ENCODE measurements at regions not wholly inside any gene's neighbourhood (a gene's known extent, or its start where the extent isn't known, plus 50 kb on each side); places are given as distances from the start of the nearest gene placed in this dataset.

- 54% methylated on average over 2 of the region's 2 CpGs for WGBS (ENCODE audit: low lambda C conversion rate)
- ChIA-PET CTCF (no interaction called here), POLR2A (no interaction called here)
- peaks cover 0 to 5% of the 10 kb centered on the region in 2 experiments; a peak in 2 of 4 replicates for H3K4me1 ChIP-seq (ENCODE audit: control insufficient read depth in 1 of 2, insufficient read depth in 2 of 2, low read depth in 1 of 2, low read length in 1 of 2)
- TF ChIP-seq SIN3A (IDR thresholded peaks at IDR 0.05; ENCODE audit: borderline replicate concordance, low read depth, low read length) (no peak), TCF12 (IDR thresholded peaks at IDR 0.05) (no peak), YY1 (IDR thresholded peaks at IDR 0.05; ENCODE audit: low read depth) (no peak), ZBTB33 (IDR thresholded peaks at IDR 0.05; ENCODE audit: borderline replicate concordance, low read depth) (no peak), MEF2A (IDR thresholded peaks at IDR 0.05; ENCODE audit: borderline replicate concordance, low read depth) (no peak), TEAD4 (IDR thresholded peaks at IDR 0.05; ENCODE audit: borderline replicate concordance, insufficient read depth) (no peak), IRF3 (IDR thresholded peaks at IDR 0.05; ENCODE audit: low read depth, low read length) (no peak), EZH2phosphoT487 (IDR thresholded peaks at IDR 0.05; ENCODE audit: borderline replicate concordance, low read depth) (no peak), EP300 (IDR thresholded peaks at IDR 0.05; ENCODE audit: borderline replicate concordance in 1 of 2, low read depth in 1 of 2, low read length in 1 of 2) (no peak), USF1 (IDR thresholded peaks at IDR 0.05; ENCODE audit: borderline replicate concordance, low read depth) (no peak), RAD21 (IDR thresholded peaks at IDR 0.05; ENCODE audit: low read length) (no peak), FOSL2 (IDR thresholded peaks at IDR 0.05; ENCODE audit: borderline replicate concordance, low read depth) (no peak)
- no peaks in the 10 kb centered on the region for H3K79me2 ChIP-seq (ENCODE audit: insufficient read depth)
- no peak overlapping the region for H3K9ac ChIP-seq
- DNase-seq, result no peak
- H3K9me3 ChIP-seq, result no peaks in the 10 kb centered on the region
- H3K27me3 ChIP-seq (ENCODE audit: insufficient read depth), result no peaks in the 10 kb centered on the region
- H3K36me3 ChIP-seq (replicated peaks in 1 of 2; ENCODE audit: control insufficient read depth in 1 of 2, insufficient read depth in 2 of 2, low read length in 1 of 2), result no peaks in the 10 kb centered on the region
- H3K27ac ChIP-seq (ENCODE audit: low read depth in 2 of 2, low read length in 1 of 2), result no peak overlapping the region
- no peak overlapping the region for H3K4me2 ChIP-seq
- no peak overlapping the region for H2AFZ ChIP-seq (ENCODE audit: low read depth)
- no peak overlapping the region for H3K4me3 ChIP-seq (ENCODE audit: low read depth in 2 of 2, low read length in 1 of 2)
- H4K20me1 ChIP-seq (ENCODE audit: insufficient read depth), result no peaks in the 10 kb centered on the region
- H3F3A ChIP-seq (replicated peaks; ENCODE audit: insufficient read depth), result no peaks in the 10 kb centered on the region
- H3K9me2 ChIP-seq, result no peaks in the 10 kb centered on the region
Measured at GRCh38 chr1:115910231-115910630, 66.1 kb upstream of the SLC22A15 start.

GRCh38 chr1:115911294-115911693, 65.0 kb upstream of the SLC22A15 start:
- CTCF ChIA-PET, result interaction anchor here (1.3 kb wide), 1 partner anchor 104 kb away, joined by 5 read pairs; no protein-coding TSS in a partner anchor
- POLR2A ChIA-PET, result no interaction called here
- TF ChIP-seq GABPA (IDR thresholded peaks at IDR 0.05; ENCODE audit: low read depth) (no peak), MXI1 (IDR thresholded peaks at IDR 0.05; ENCODE audit: low read depth, low read length) (no peak), POLR2AphosphoS5 (IDR thresholded peaks at IDR 0.05; ENCODE audit: low read depth, low read length) (no peak), CTCF (IDR thresholded peaks at IDR 0.05) (no peak), EP300 (IDR thresholded peaks at IDR 0.05; ENCODE audit: borderline replicate concordance in 1 of 2, low read depth in 1 of 2, low read length in 1 of 2) (no peak), ZBTB33 (IDR thresholded peaks at IDR 0.05; ENCODE audit: borderline replicate concordance, low read depth) (no peak), TAF1 (IDR thresholded peaks at IDR 0.05; ENCODE audit: borderline replicate concordance, low read depth, low read length) (no peak), MAX (IDR thresholded peaks at IDR 0.05; ENCODE audit: low read depth) (no peak), PBX3 (IDR thresholded peaks at IDR 0.05) (no peak)

More at GRCh38 chr1:115911294-115911693, 65.0 kb upstream of the SLC22A15 start:
- no peaks in the 10 kb centered on the region for H3K79me2 ChIP-seq (ENCODE audit: insufficient read depth)
- H2AFZ ChIP-seq (ENCODE audit: low read depth), result no peak overlapping the region
- H3K4me1 ChIP-seq (ENCODE audit: control insufficient read depth in 1 of 2, insufficient read depth in 2 of 2, low read depth in 1 of 2, low read length in 1 of 2), result peaks cover 0 to 5% of the 10 kb centered on the region in 2 experiments; a peak in 2 of 4 replicates
- no peak overlapping the region for H3K4me3 ChIP-seq (ENCODE audit: low read depth in 2 of 2, low read length in 1 of 2)
- H3K4me2 ChIP-seq, result no peak overlapping the region
- H3K36me3 ChIP-seq (replicated peaks in 1 of 2; ENCODE audit: control insufficient read depth in 1 of 2, insufficient read depth in 2 of 2, low read length in 1 of 2), result no peaks in the 10 kb centered on the region
- H3K27ac ChIP-seq (ENCODE audit: low read depth in 2 of 2, low read length in 1 of 2), result no peak overlapping the region
- no peaks in the 10 kb centered on the region for H3K9me2 ChIP-seq
- WGBS (ENCODE audit: low lambda C conversion rate), result 19% methylated on average over 2 of the region's 2 CpGs
- no peak for DNase-seq
- no peaks in the 10 kb centered on the region for H3K27me3 ChIP-seq (ENCODE audit: insufficient read depth)
- no peaks in the 10 kb centered on the region for H4K20me1 ChIP-seq (ENCODE audit: insufficient read depth)
- H3K9me3 ChIP-seq, result no peaks in the 10 kb centered on the region
- H3K9ac ChIP-seq, result no peak overlapping the region
- H3F3A ChIP-seq (replicated peaks; ENCODE audit: insufficient read depth), result no peaks in the 10 kb centered on the region
